ENCODE measurements at regions not wholly inside any gene's neighbourhood (a gene's known extent, or its start where the extent isn't known, plus 50 kb on each side); places are given as distances from the start of the nearest gene placed in this dataset.
A peak's percentile ranks its signal among the peaks of the same experiment; 100 is the strongest.

- CTCF ChIA-PET, result no interaction called here
- Mint-ChIP-seq H3K27me3 (ENCODE audit: low read depth) (no peaks in the 10 kb centered on the region; the same call in 1 of the 2 replicates), H3K27ac (no peak overlapping the region), H3K4me1 (0 out of 2 replicates have a peak, but pooled peaks cover 3% of the 10 kb centered on the region), H3K9me3 (no peaks in the 10 kb centered on the region), H3K36me3 (no peaks in the 10 kb centered on the region), H3K4me3 (no peak overlapping the region)
- TF ChIP-seq IRF1 (CRISPR knock-in tag; IDR thresholded peaks at IDR 0.05) (no peak), ZBTB21 (CRISPR knock-in tag; IDR thresholded peaks at IDR 0.05; ENCODE audit: borderline replicate concordance) (no peak), E2F4 (CRISPR knock-in tag; IDR thresholded peaks at IDR 0.05; ENCODE audit: borderline replicate concordance, low read depth) (no peak), ZNF317 (CRISPR knock-in tag; IDR thresholded peaks at IDR 0.05; ENCODE audit: borderline replicate concordance, low read depth) (no peak), AR (CRISPR knock-in tag; IDR thresholded peaks at IDR 0.05) (no peak), FOXK1 (CRISPR knock-in tag; IDR thresholded peaks at IDR 0.05) (no peak), USF2 (CRISPR knock-in tag; IDR thresholded peaks at IDR 0.05) (no peak), ZSCAN18 (CRISPR knock-in tag; IDR thresholded peaks at IDR 0.05) (no peak), ZNF232 (CRISPR knock-in tag; IDR thresholded peaks at IDR 0.05) (no peak), GTF2I (CRISPR knock-in tag; conservative IDR thresholded peaks at IDR 0.05) (no peak), ELF4 (CRISPR knock-in tag; IDR thresholded peaks at IDR 0.05; ENCODE audit: low read depth) (no peak), ATF1 (CRISPR knock-in tag; IDR thresholded peaks at IDR 0.05) (no peak), FOXJ3 (CRISPR knock-in tag; IDR thresholded peaks at IDR 0.05; ENCODE audit: borderline replicate concordance) (no peak), ZNF512 (CRISPR knock-in tag; IDR thresholded peaks at IDR 0.05; ENCODE audit: borderline replicate concordance) (no peak)
- ATAC-seq, result peak; percentile 47
- POLR2A ChIA-PET, result no interaction called here
- DNase-seq (ENCODE audit: low spot score), result no peak
These were observed 275.7 kb upstream of the FN1 start for GRCh38 chr2:215711471-215712034.

- DNase-seq (ENCODE audit: low spot score) (no peak), ATAC-seq (no peak)
- H3K9me3 Mint-ChIP-seq, result no peaks in the 10 kb centered on the region
- ChIA-PET POLR2A (no interaction called here), CTCF (no interaction called here)
- no peak overlapping the region for H3K4me3 Mint-ChIP-seq
- 0 out of 2 replicates have a peak, but pooled peaks cover 3% of the 10 kb centered on the region for H3K4me1 Mint-ChIP-seq
- TF ChIP-seq ZSCAN18 (CRISPR knock-in tag; IDR thresholded peaks at IDR 0.05), result no peak
- no peak for TF ChIP-seq TCF7 (CRISPR knock-in tag; IDR thresholded peaks at IDR 0.05; ENCODE audit: low read depth)
- no peak for TF ChIP-seq NFYB (CRISPR knock-in tag; conservative IDR thresholded peaks at IDR 0.05; ENCODE audit: low read depth)
- TF ChIP-seq E2F1 (CRISPR knock-in tag; IDR thresholded peaks at IDR 0.05), result no peak
- no peak for TF ChIP-seq FOXK1 (CRISPR knock-in tag; IDR thresholded peaks at IDR 0.05)
- no peak for TF ChIP-seq ZNF138 (CRISPR knock-in tag; conservative IDR thresholded peaks at IDR 0.05)
- H3K27me3 Mint-ChIP-seq (ENCODE audit: low read depth), result no peaks in the 10 kb centered on the region
- H3K27ac Mint-ChIP-seq, result no peak overlapping the region
- no peaks in the 10 kb centered on the region for H3K36me3 Mint-ChIP-seq
These were observed 271.7 kb upstream of the FN1 start for GRCh38 chr2:215707608-215708007.
